SK-N-SH (cell line): ENCODE measurements at regions not wholly inside any gene's neighbourhood (a gene's known extent, or its start where the extent isn't known, plus 50 kb on each side); places are given as distances from the start of the nearest gene placed in this dataset.

Experiments
- CTCF ChIA-PET: fragments of 300-600, 350-600 bp; formaldehyde crosslinking; extraction: SDS; loops from one replicate; lab custom pipeline; 2021; lab: Yijun Ruan, JAX
- POLR2A ChIA-PET: fragments of 350-600 bp; sonication (Branson Sonifier 250); formaldehyde crosslinking; extraction: SDS; loops from one replicate; lab custom pipeline; 2020; ENCODE audit warnings: antibody characterized with exemption, inconsistent platforms; lab: Yijun Ruan, JAX
- DNase-seq: peaks from one replicate; pipeline ENCODE4 v3.0.0; 2012
- H2AFZ ChIP-seq: fragments of 200-600 bp; sonication (generic); 2 replicates; pipeline ENCODE4 v1.8.1; 2016; ENCODE audit warnings: antibody characterized with exemption, mild to moderate bottlenecking, low read depth
- H3F3A ChIP-seq: fragments of 200-600 bp; sonication (generic); replicated peaks from 2 replicates; pipeline ENCODE3; 2016; ENCODE audit warnings: antibody characterized with exemption, mild to moderate bottlenecking; ENCODE audit not compliant: insufficient read depth
- H3K27ac ChIP-seq, 2 experiments: fragments of 200-500 bp in 1 of 2; fragments of 200-600 bp in 1 of 2; sonication (Bioruptor generic) in 1 of 2; sonication (generic), shearing (Covaris generic) in 1 of 2; 2 replicates each; pipeline versions ENCODE4 v1.5.1 to v1.6.1; 2014 to 2016; ENCODE audit warnings: low read depth in 2 of 2, inconsistent platforms in 1 of 2, low read length in 1 of 2, mild to moderate bottlenecking in 1 of 2, mixed read lengths in 1 of 2
- H3K27me3 ChIP-seq: fragments of 200-600 bp; sonication (generic), shearing (Covaris generic); 2 replicates; pipeline ENCODE4 v1.6.1; 2016; ENCODE audit warnings: mixed run types; ENCODE audit not compliant: insufficient read depth
- H3K36me3 ChIP-seq, 2 experiments: fragments of 200-500 bp in 1 of 2; fragments of 200-600 bp in 1 of 2; sonication (Bioruptor generic) in 1 of 2; sonication (generic) in 1 of 2; replicated peaks in 1 of 2; 2 replicates each; pipeline versions ENCODE3 to v1.5.1; 2014 to 2016; ENCODE audit warnings: low read length in 1 of 2, mild to moderate bottlenecking in 1 of 2; ENCODE audit not compliant: insufficient read depth in 2 of 2, control insufficient read depth in 1 of 2
- H3K4me1 ChIP-seq, 2 experiments: fragments of 200-500 bp in 1 of 2; fragments of 200-600 bp in 1 of 2; sonication (Bioruptor generic) in 1 of 2; sonication (generic), shearing (Covaris generic) in 1 of 2; 2 replicates each; pipeline versions ENCODE4 v1.5.1 to v1.6.1; 2014 to 2016; ENCODE audit warnings: low read depth in 1 of 2, low read length in 1 of 2, mixed run types in 1 of 2; ENCODE audit not compliant: insufficient read depth in 2 of 2, control insufficient read depth in 1 of 2
- H3K4me2 ChIP-seq: fragments of 200-600 bp; sonication (generic), shearing (Covaris generic); 2 replicates; pipeline ENCODE4 v1.6.1; 2017; ENCODE audit warnings: mixed run types
- H3K4me3 ChIP-seq, 2 experiments: fragments of 200-500 bp in 1 of 2; fragments of 200-600 bp in 1 of 2; sonication (Bioruptor generic) in 1 of 2; sonication (generic), shearing (Covaris generic) in 1 of 2; 2 replicates each; pipeline versions ENCODE4 v1.5.1 to v1.8.1; 2014 to 2016; ENCODE audit warnings: low read depth in 2 of 2, inconsistent platforms in 1 of 2, low read length in 1 of 2, mild to moderate bottlenecking in 1 of 2, mixed read lengths in 1 of 2, moderate library complexity in 1 of 2
- H3K79me2 ChIP-seq: fragments of 200-600 bp; sonication (generic); 2 replicates; pipeline ENCODE4 v1.8.1; 2017; ENCODE audit warnings: mild to moderate bottlenecking; ENCODE audit not compliant: insufficient read depth
- H3K9ac ChIP-seq: fragments of 200-600 bp; sonication (generic); 2 replicates; pipeline ENCODE4 v1.6.1; 2017; ENCODE audit warnings: mixed run types
- H3K9me2 ChIP-seq: fragments of 200-600 bp; sonication (generic); 2 replicates; pipeline ENCODE4 v1.6.1; 2017; ENCODE audit warnings: mixed run types
- H3K9me3 ChIP-seq: fragments of 200-600 bp; sonication (generic); 2 replicates; pipeline ENCODE4 v1.6.1; 2017; ENCODE audit warnings: mixed run types, mild to moderate bottlenecking, moderate library complexity
- H4K20me1 ChIP-seq: fragments of 200-600 bp; sonication (generic); 2 replicates; pipeline ENCODE4 v1.6.1; 2017; ENCODE audit warnings: mild to moderate bottlenecking, mixed run types; ENCODE audit not compliant: insufficient read depth
- CHD2 ChIP-seq: fragments of 150-350 bp; IDR thresholded peaks from 2 replicates; pipeline ENCODE4 v1.6.1; 2018; ENCODE audit warnings: low read length; ENCODE audit not compliant: partially characterized antibody
- EP300 ChIP-seq, 2 experiments: IDR thresholded peaks; 2 replicates each; pipeline versions ENCODE4 v1.4.0 to v1.6.1; 2012; ENCODE audit warnings: borderline replicate concordance in 1 of 2, low read depth in 1 of 2, low read length in 1 of 2
- FOXJ3 ChIP-seq: sonication (generic); formaldehyde crosslinking; IDR thresholded peaks from 2 replicates; pipeline ENCODE4 v1.5.1; 2020; ENCODE audit warnings: mild to moderate bottlenecking, missing genetic modification reagents
- FOXM1 ChIP-seq: IDR thresholded peaks from 2 replicates; pipeline ENCODE4 v1.4.0; 2012; ENCODE audit warnings: low read depth, mild to moderate bottlenecking
- MAX ChIP-seq: IDR thresholded peaks from 2 replicates; pipeline ENCODE4 v1.4.0; 2012; ENCODE audit warnings: low read depth
- MXI1 ChIP-seq: IDR thresholded peaks from 2 replicates; pipeline ENCODE4 v1.6.1; 2012; ENCODE audit warnings: mild to moderate bottlenecking, low read depth, low read length, improper control_type of control experiment
- RAD21 ChIP-seq: IDR thresholded peaks from 2 replicates; pipeline ENCODE4 v1.6.1; 2012; ENCODE audit warnings: mild to moderate bottlenecking, low read length
- RCOR1 ChIP-seq: fragments of 150-350 bp; IDR thresholded peaks from 2 replicates; pipeline ENCODE4 v1.6.1; 2017; ENCODE audit warnings: antibody characterized with exemption, low read length
- REST ChIP-seq: IDR thresholded peaks from 2 replicates; pipeline ENCODE4 v1.6.1; 2012; ENCODE audit warnings: mild to moderate bottlenecking, low read depth, low read length, moderate library complexity
- TAF1 ChIP-seq: IDR thresholded peaks from 2 replicates; pipeline ENCODE4 v1.6.1; 2012; ENCODE audit warnings: low read depth, mild to moderate bottlenecking, low read length, moderate library complexity, borderline replicate concordance
- WGBS: methylation state at CpG from one replicate; pipeline ENCODE4 v1.1.6; 2017; ENCODE audit warnings: low lambda C conversion rate; 5-methylcytosine and 5-hydroxymethylcytosine counted together
- TF ChIP-seq, protein P1 (sequence below): fragments of 150-350 bp; IDR thresholded peaks from 2 replicates; pipeline ENCODE4 v1.6.1; 2017; ENCODE audit warnings: antibody characterized with exemption, low read length, low read depth, borderline replicate concordance
- TF ChIP-seq, protein P2 (sequence below): fragments of 150-350 bp; IDR thresholded peaks from 2 replicates; pipeline ENCODE4 v1.6.1; 2016; ENCODE audit warnings: mild to moderate bottlenecking, low read depth, low read length
- TF ChIP-seq, protein P3 (sequence below): IDR thresholded peaks from 2 replicates; pipeline ENCODE4 v1.4.0; 2012; ENCODE audit warnings: low read depth, borderline replicate concordance

- 0% methylated on average over 2 of the region's 2 CpGs for WGBS
- H3K9ac ChIP-seq: no peak overlapping the region
- no peaks in the 10 kb centered on the region for H4K20me1 ChIP-seq
- no peaks in the 10 kb centered on the region for H3K27me3 ChIP-seq
- no peak for DNase-seq
- CTCF ChIA-PET: no interaction called here
- POLR2A ChIA-PET: no interaction called here
- H3K4me3 ChIP-seq: no peak overlapping the region
- H3K36me3 ChIP-seq: no peaks in the 10 kb centered on the region
- no peak overlapping the region for H2AFZ ChIP-seq
- H3K4me2 ChIP-seq: no peak overlapping the region
- H3K79me2 ChIP-seq: no peaks in the 10 kb centered on the region
- no peaks in the 10 kb centered on the region for H3K4me1 ChIP-seq
- H3K9me3 ChIP-seq: no peaks in the 10 kb centered on the region
- no peak overlapping the region for H3K27ac ChIP-seq
- H3F3A ChIP-seq: no peaks in the 10 kb centered on the region
- no peak for TF ChIP-seq RCOR1
- TF ChIP-seq, protein P1, sequence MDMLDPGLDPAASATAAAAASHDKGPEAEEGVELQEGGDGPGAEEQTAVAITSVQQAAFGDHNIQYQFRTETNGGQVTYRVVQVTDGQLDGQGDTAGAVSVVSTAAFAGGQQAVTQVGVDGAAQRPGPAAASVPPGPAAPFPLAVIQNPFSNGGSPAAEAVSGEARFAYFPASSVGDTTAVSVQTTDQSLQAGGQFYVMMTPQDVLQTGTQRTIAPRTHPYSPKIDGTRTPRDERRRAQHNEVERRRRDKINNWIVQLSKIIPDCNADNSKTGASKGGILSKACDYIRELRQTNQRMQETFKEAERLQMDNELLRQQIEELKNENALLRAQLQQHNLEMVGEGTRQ: no peak
- TF ChIP-seq TAF1: no peak
- TF ChIP-seq, protein P2, sequence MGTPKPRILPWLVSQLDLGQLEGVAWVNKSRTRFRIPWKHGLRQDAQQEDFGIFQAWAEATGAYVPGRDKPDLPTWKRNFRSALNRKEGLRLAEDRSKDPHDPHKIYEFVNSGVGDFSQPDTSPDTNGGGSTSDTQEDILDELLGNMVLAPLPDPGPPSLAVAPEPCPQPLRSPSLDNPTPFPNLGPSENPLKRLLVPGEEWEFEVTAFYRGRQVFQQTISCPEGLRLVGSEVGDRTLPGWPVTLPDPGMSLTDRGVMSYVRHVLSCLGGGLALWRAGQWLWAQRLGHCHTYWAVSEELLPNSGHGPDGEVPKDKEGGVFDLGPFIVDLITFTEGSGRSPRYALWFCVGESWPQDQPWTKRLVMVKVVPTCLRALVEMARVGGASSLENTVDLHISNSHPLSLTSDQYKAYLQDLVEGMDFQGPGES: no peak
- no peak for TF ChIP-seq REST
- TF ChIP-seq RAD21: no peak
- no peak for TF ChIP-seq CHD2
- TF ChIP-seq FOXM1: no peak
- TF ChIP-seq, protein P3, sequence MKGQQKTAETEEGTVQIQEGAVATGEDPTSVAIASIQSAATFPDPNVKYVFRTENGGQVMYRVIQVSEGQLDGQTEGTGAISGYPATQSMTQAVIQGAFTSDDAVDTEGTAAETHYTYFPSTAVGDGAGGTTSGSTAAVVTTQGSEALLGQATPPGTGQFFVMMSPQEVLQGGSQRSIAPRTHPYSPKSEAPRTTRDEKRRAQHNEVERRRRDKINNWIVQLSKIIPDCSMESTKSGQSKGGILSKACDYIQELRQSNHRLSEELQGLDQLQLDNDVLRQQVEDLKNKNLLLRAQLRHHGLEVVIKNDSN: no peak
- no peak for TF ChIP-seq EP300 (IDR thresholded peaks at IDR 0.05; ENCODE audit: borderline replicate concordance in 1 of 2, low read depth in 1 of 2, low read length in 1 of 2)
- TF ChIP-seq MXI1: no peak
- TF ChIP-seq MAX: no peak
- TF ChIP-seq FOXJ3 (CRISPR knock-in tag): no peak
- H3K9me2 ChIP-seq: no peaks in the 10 kb centered on the region
Measured at GRCh38 chr4:134780244-134780643, 578.7 kb upstream of the PABPC4L start.
